Stomach (tissue), 8 donors: ENCODE measurements at regions not wholly inside any gene's neighbourhood (a gene's known extent, or its start where the extent isn't known, plus 50 kb on each side); places are given as distances from the start of the nearest gene placed in this dataset.

Experiments used
- DNase-seq, 2 donors: peaks; one replicate each; pipeline versions ENCODE4 v3.0.0 to v3.0.0-alpha.2; 2013 to 2019
- H3K27ac ChIP-seq, 5 donors: fragments of 200-600 bp in 4 of 5; sonication (generic) in 4 of 5; one replicate each; pipeline ENCODE4 v1.5.1; 2013 to 2019; ENCODE audit warnings: mild to moderate bottlenecking in 1 of 5, moderate library complexity in 1 of 5
- H3K27me3 ChIP-seq, 3 donors: fragments of 200-600 bp; sonication (generic); one replicate each; pipeline ENCODE4 v1.5.1; 2017 to 2019; ENCODE audit warnings: mixed run types in 1 of 3
- H3K36me3 ChIP-seq, 4 donors: fragments of 200-600 bp; sonication (generic); 1 replicate in 3 of 4; 2 replicates in 1 of 4; pipeline ENCODE4 v1.5.1; 2016 to 2019
- H3K4me1 ChIP-seq, 4 donors: fragments of 200-600 bp; sonication (generic); one replicate each; pipeline ENCODE4 v1.5.1; 2016 to 2019
- H3K4me3 ChIP-seq, 4 donors: fragments of 200-600 bp; sonication (generic) in 3 of 4; one replicate each; pipeline ENCODE4 v1.5.1; 2016 to 2019; ENCODE audit warnings: mild to moderate bottlenecking in 1 of 4
- H3K9me3 ChIP-seq, 4 donors: fragments of 200-600 bp; sonication (generic); one replicate each; pipeline ENCODE4 v1.5.1; 2016 to 2019
- CTCF ChIP-seq, 7 experiments: fragments of 450-650 bp in 4 of 7; fragments of 200-600 bp in 3 of 7; sonication (generic) in 3 of 7; IDR thresholded peaks; one replicate each; pipeline ENCODE4 v1.5.1; 2016 to 2019; ENCODE audit warnings: antibody characterized with exemption in 7 of 7, control low read depth in 2 of 7, mild to moderate bottlenecking in 1 of 7
- EP300 ChIP-seq: sonication (generic); formaldehyde crosslinking; IDR thresholded peaks from one replicate; pipeline ENCODE4 v1.6.1; 2017; ENCODE audit warnings: antibody characterized with exemption
- POLR2A ChIP-seq, 4 donors: fragments of 450-650 bp; IDR thresholded peaks; one replicate each; pipeline ENCODE4 v1.6.1; 2016; ENCODE audit warnings: antibody characterized with exemption in 4 of 4, control low read depth in 2 of 4, mild to moderate bottlenecking in 1 of 4, moderate library complexity in 1 of 4
- POLR2AphosphoS5 ChIP-seq, 3 donors: sonication (generic); formaldehyde crosslinking; IDR thresholded peaks; one replicate each; pipeline ENCODE4 v1.6.1; 2016; ENCODE audit warnings: antibody characterized with exemption in 3 of 3
- WGBS, 5 donors: extraction: QIAGEN DNeasy Blood & Tissue Kit in 3 of 5; methylation state at CpG; one replicate each; pipeline versions ENCODE4 v1.1.5 to v1.1.7; 2013 to 2018; 5-methylcytosine and 5-hydroxymethylcytosine counted together
- intact Hi-C: fragments of 100-400 bp; cut with DNase I; formaldehyde crosslinking; loops from one replicate; pipeline ENCODE4 v1.15.1; 2023; ENCODE audit warnings: low total_unique reads
- donor health status: healthy with polysubstance abuse.
- donor health status: Bipolar disorder and iron deficiency.
- donor health status: healthy.

DNA sequence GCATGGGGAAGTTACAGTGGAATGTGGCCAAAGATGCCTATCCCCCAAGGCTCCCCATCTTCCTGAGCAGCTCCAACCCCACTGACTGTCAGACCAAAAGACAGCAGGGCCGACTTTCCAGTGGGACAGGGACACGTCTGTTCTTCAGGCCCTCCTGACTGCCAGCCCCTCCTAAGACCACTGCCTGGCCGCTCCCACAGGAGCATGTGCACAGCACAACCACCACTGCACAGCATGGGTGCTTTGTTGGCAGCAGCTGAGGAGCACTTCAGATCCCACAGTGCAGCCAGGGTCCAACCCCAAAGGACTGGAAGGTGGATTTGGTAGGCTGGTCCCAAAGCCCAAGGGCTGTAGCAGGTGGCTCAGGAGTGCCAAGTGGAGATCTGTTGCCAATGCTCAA, 648.3 kb upstream of the BRINP3 start:
- 80 to 96% (median 93%) methylated on average over 3 of the region's 3 CpGs for WGBS, 5 donors
- intact Hi-C loops, result no loop called here
- TF ChIP-seq CTCF (IDR thresholded peaks at IDR 0.05), result no peak
- TF ChIP-seq POLR2A (IDR thresholded peaks at IDR 0.05), result no peak
- TF ChIP-seq POLR2AphosphoS5 (IDR thresholded peaks at IDR 0.05), result no peak
- no peak for TF ChIP-seq EP300
- no peak overlapping the region for H3K4me3 ChIP-seq
- DNase-seq, result no peak
- no peaks in the 10 kb centered on the region for H3K4me1 ChIP-seq
- peaks cover 0 to 3% (median 0%) of the 10 kb centered on the region in 4 donors for H3K9me3 ChIP-seq
- H3K36me3 ChIP-seq, result no peaks in the 10 kb centered on the region
- no peaks in the 10 kb centered on the region for H3K27me3 ChIP-seq
- H3K27ac ChIP-seq, result no peak overlapping the region

GRCh38 chr1:191134796-191135195, 657.1 kb upstream of the BRINP3 start:
- H3K27me3 ChIP-seq, result no peaks in the 10 kb centered on the region
- no peaks in the 10 kb centered on the region for H3K36me3 ChIP-seq
- no peaks in the 10 kb centered on the region for H3K4me1 ChIP-seq
- H3K27ac ChIP-seq, result no peak overlapping the region
- WGBS, 5 donors, result 30 to 50% (median 37%) methylated on average over 7 of the region's 7 CpGs
- DNase-seq, result peak in 1 of 2 donors; percentile 60
- no peaks in the 10 kb centered on the region for H3K9me3 ChIP-seq
- TF ChIP-seq EP300, result no peak
- no peak for TF ChIP-seq CTCF (IDR thresholded peaks at IDR 0.05)
- no peak for TF ChIP-seq POLR2AphosphoS5 (IDR thresholded peaks at IDR 0.05)
- TF ChIP-seq POLR2A (IDR thresholded peaks at IDR 0.05), result no peak
- intact Hi-C loops, result no loop called here
- no peak overlapping the region for H3K4me3 ChIP-seq

GRCh38 chr1:191140038-191140437, 662.4 kb upstream of the BRINP3 start:
- TF ChIP-seq CTCF (IDR thresholded peaks at IDR 0.05), result no peak
- TF ChIP-seq EP300, result no peak
- no peak for TF ChIP-seq POLR2AphosphoS5 (IDR thresholded peaks at IDR 0.05)
- TF ChIP-seq POLR2A (IDR thresholded peaks at IDR 0.05), result no peak
- no peak for DNase-seq
- H3K4me3 ChIP-seq, result no peak overlapping the region
- H3K27ac ChIP-seq, result no peak overlapping the region
- intact Hi-C loops, result no loop called here
- no peaks in the 10 kb centered on the region for H3K4me1 ChIP-seq
- no peaks in the 10 kb centered on the region for H3K27me3 ChIP-seq
- no peaks in the 10 kb centered on the region for H3K9me3 ChIP-seq
- H3K36me3 ChIP-seq, result no peaks in the 10 kb centered on the region
- 38 to 58% (median 41%) methylated on average over 1 of the region's 1 CpG for WGBS, 5 donors

- no peaks in the 10 kb centered on the region for H3K9me3 ChIP-seq
- 37 to 81% (median 56%) methylated on average over 3 of the region's 3 CpGs for WGBS, 5 donors
- no peaks in the 10 kb centered on the region for H3K36me3 ChIP-seq
- H3K27me3 ChIP-seq, result no peaks in the 10 kb centered on the region
- DNase-seq, result no peak
- TF ChIP-seq POLR2AphosphoS5 (IDR thresholded peaks at IDR 0.05) (no peak), CTCF (IDR thresholded peaks at IDR 0.05) (no peak), POLR2A (IDR thresholded peaks at IDR 0.05) (no peak), EP300 (no peak)
- H3K4me3 ChIP-seq, result no peak overlapping the region
- H3K4me1 ChIP-seq, result no peaks in the 10 kb centered on the region
- intact Hi-C loops, result no loop called here
- no peak overlapping the region for H3K27ac ChIP-seq
Measured at GRCh38 chr1:191142748-191143147, 665.1 kb upstream of the BRINP3 start.
